Psoas muscle (tissue), 7 donors: ENCODE measurements at regions not wholly inside any gene's neighbourhood (a gene's known extent, or its start where the extent isn't known, plus 50 kb on each side); places are given as distances from the start of the nearest gene placed in this dataset.

Source experiments
- ATAC-seq, 4 donors: fragments of 200-7000 bp; cut with Tn5 transposase; one replicate each; pipeline ENCODE4 v1.9.1; 2020; ENCODE audit warnings: moderate library complexity in 3 of 4, mild to moderate bottlenecking in 2 of 4
- DNase-seq, 2 donors: peaks; one replicate each; pipeline ENCODE4 v3.0.0-alpha.2; 2020
- H3K27ac ChIP-seq: fragments of 200-600 bp; one replicate; pipeline ENCODE4 v1.8.0; 2022
- H3K27me3 ChIP-seq, 3 donors: fragments of 200-600 bp in 1 of 3; one replicate each; pipeline versions ENCODE4 v1.6.1 to v1.8.0; 2013 to 2022; ENCODE audit warnings: low read length in 2 of 3, mild to moderate bottlenecking in 2 of 3, moderate library complexity in 1 of 3; ENCODE audit not compliant: insufficient read depth in 3 of 3
- H3K36me3 ChIP-seq, 2 donors: fragments of 200-600 bp in 1 of 2; one replicate each; pipeline versions ENCODE4 v1.6.1 to v1.8.0; 2013 to 2022; ENCODE audit warnings: low read depth in 1 of 2, mild to moderate bottlenecking in 1 of 2, moderate library complexity in 1 of 2; ENCODE audit not compliant: insufficient read depth in 1 of 2
- H3K4me1 ChIP-seq: fragments of 200-600 bp; one replicate; pipeline ENCODE4 v1.8.0; 2022
- H3K4me3 ChIP-seq: fragments of 200-600 bp; one replicate; pipeline ENCODE4 v1.8.0; 2022; ENCODE audit warnings: mild to moderate bottlenecking
- H3K9me3 ChIP-seq: fragments of 200-600 bp; one replicate; pipeline ENCODE4 v1.8.0; 2022
- CTCF ChIP-seq: fragments of 200-600 bp; IDR thresholded peaks from one replicate; pipeline ENCODE4 v1.8.0; 2022; ENCODE audit warnings: antibody characterized with exemption
- WGBS, 3 donors: extraction: QIAGEN DNeasy Blood & Tissue Kit; methylation state at CpG; one replicate each; pipeline versions ENCODE4 v1.1.6 to v1.1.7; 2013; 5-methylcytosine and 5-hydroxymethylcytosine counted together
- intact Hi-C, 2 donors: fragments of 100-400 bp; cut with DNase I; formaldehyde crosslinking; loops; one replicate each; pipeline versions ENCODE4 v1.11.0 to v1.14.2; 2022
- donor health status: healthy with polysubstance abuse.
- donor health status: DM: no; HTN: no; CAD: no; lungs with moderate emphysema.
- donor health status: Bipolar disorder and iron deficiency.
- donor health status: healthy.
- donor health status: DM: yes; HTN: yes; CAD: no.
- donor health status: DM: no; HTN: no; CAD: no.
- donor health status: DM: yes; HTN: yes; CAD: no.

- H3K4me1 ChIP-seq, result peaks cover 40% of the 10 kb centered on the region
- no peak for DNase-seq
- no peak for TF ChIP-seq CTCF
Measured at GRCh38 chr12:124677552-124678356, 110.3 kb upstream of the NCOR2 start.

GRCh38 chr12:124676714-124677462 is 109.5 kb upstream of the NCOR2 start:
- no peaks in the 10 kb centered on the region for H3K36me3 ChIP-seq
- no peak overlapping the region for H3K4me3 ChIP-seq
- no peak for TF ChIP-seq CTCF
- peaks cover 34% of the 10 kb centered on the region for H3K4me1 ChIP-seq
- intact Hi-C loops, result loop anchor here in 1 of 2 donors (5.0 kb wide), 1 partner anchor 90 kb away; no protein-coding TSS in a partner anchor
- H3K27me3 ChIP-seq, result no peaks in the 10 kb centered on the region
- ATAC-seq, result no peak
- H3K9me3 ChIP-seq, result no peaks in the 10 kb centered on the region
- no peak for DNase-seq
- H3K27ac ChIP-seq, result no peak overlapping the region
- 88 to 94% (median 94%) methylated on average over 41 to 42 of the region's 42 CpGs for WGBS, 3 donors

More at GRCh38 chr12:124677552-124678356, 110.3 kb upstream of the NCOR2 start:
- H3K27me3 ChIP-seq, result no peaks in the 10 kb centered on the region
- 96 to 98% (median 98%) methylated on average over 21 of the region's 21 CpGs for WGBS, 3 donors
- no peak overlapping the region for H3K4me3 ChIP-seq
- intact Hi-C loops, result loop anchor here in 1 of 2 donors (5.0 kb wide), 1 partner anchor 90 kb away; no protein-coding TSS in a partner anchor
- no peaks in the 10 kb centered on the region for H3K9me3 ChIP-seq
- H3K36me3 ChIP-seq, result no peaks in the 10 kb centered on the region
- H3K27ac ChIP-seq, result no peak overlapping the region
- ATAC-seq, result no peak

GRCh38 chr12:124675881-124676713 is 108.7 kb upstream of the NCOR2 start:
- H3K4me3 ChIP-seq, result peak overlapping the region; percentile 49
- no peaks in the 10 kb centered on the region for H3K9me3 ChIP-seq
- 38 to 51% (median 40%) methylated on average over 36 of the region's 36 CpGs for WGBS, 3 donors
- peak overlapping the region; percentile 69 for H3K27ac ChIP-seq
- peaks cover 29% of the 10 kb centered on the region for H3K4me1 ChIP-seq
- H3K27me3 ChIP-seq, result no peaks in the 10 kb centered on the region
- intact Hi-C loops, result loop anchor here in 1 of 2 donors (5.0 kb wide), 1 partner anchor 91 kb away; no protein-coding TSS in a partner anchor
- DNase-seq (peak; percentile 44 to 80), ATAC-seq (peak; percentile 54 to 84 (median 76))
- TF ChIP-seq CTCF, result no peak
- H3K36me3 ChIP-seq, result no peaks in the 10 kb centered on the region

- H3K27ac ChIP-seq, result no peak overlapping the region
- WGBS, 3 donors, result 59 to 100% (median 69%) methylated on average over 1 of the region's 1 CpG
- H3K4me1 ChIP-seq, result peaks cover 27% of the 10 kb centered on the region
- no peak for TF ChIP-seq CTCF
- no peaks in the 10 kb centered on the region for H3K36me3 ChIP-seq
- intact Hi-C loops, result loop anchor here in 1 of 2 donors (5.0 kb wide), 1 partner anchor 92 kb away; no protein-coding TSS in a partner anchor
- peaks cover 3% of the 10 kb centered on the region for H3K9me3 ChIP-seq
- ATAC-seq (no peak), DNase-seq (no peak)
- no peak overlapping the region for H3K4me3 ChIP-seq
- no peaks in the 10 kb centered on the region for H3K27me3 ChIP-seq
Measured at GRCh38 chr12:124674937-124675336, 107.5 kb upstream of the NCOR2 start.
